ENCODE measurements at regions not wholly inside any gene's neighbourhood (a gene's known extent, or its start where the extent isn't known, plus 50 kb on each side); places are given as distances from the start of the nearest gene placed in this dataset.

DNA sequence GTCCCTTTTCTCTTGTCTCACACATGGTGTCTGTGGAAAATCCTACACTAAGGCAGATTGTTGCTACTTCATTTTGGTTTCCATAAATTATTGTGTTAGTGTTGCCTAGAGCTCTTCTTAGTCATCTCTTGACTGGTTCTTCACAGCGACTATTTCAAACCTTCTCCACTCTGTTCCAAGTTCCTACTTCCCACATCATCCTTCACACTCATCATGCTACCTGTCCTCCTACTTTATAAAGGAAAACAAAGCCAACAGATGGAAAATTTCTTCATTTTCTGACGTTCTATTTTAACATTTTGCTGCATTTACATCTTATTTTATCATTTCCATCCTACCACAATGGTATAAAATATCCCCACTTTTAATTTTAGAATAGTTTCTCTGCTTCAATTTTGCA, 614.1 kb downstream of the LMO7 start:
- Histone ChIP-seq H3K18ac (ENCODE audit: insufficient read length, low read depth, low read length) (no peak overlapping the region), H3K9ac (ENCODE audit: extremely low read depth, insufficient read length, low read length) (no peak overlapping the region), H3K79me2 (ENCODE audit: insufficient read depth, low read length) (no peaks in the 10 kb centered on the region), H2BK120ac (ENCODE audit: low read depth, low read length, poor library complexity, severe bottlenecking) (no peak overlapping the region), H4K5ac (ENCODE audit: insufficient read length, low read depth, low read length) (no peak overlapping the region), H2BK12ac (ENCODE audit: insufficient read length, low read depth, low read length) (no peak overlapping the region), H2AFZ (ENCODE audit: low read length) (no peak overlapping the region), H2BK15ac (ENCODE audit: low read depth, low read length) (no peak overlapping the region), H3T11ph (ENCODE audit: low read length) (no peak overlapping the region), H2AK5ac (ENCODE audit: insufficient read length, low read length) (no peak overlapping the region), H3K27me3 (ENCODE audit: insufficient read depth, low read length) (no peaks in the 10 kb centered on the region), H3K14ac (ENCODE audit: insufficient read depth, low read length) (no peak overlapping the region), H3K4ac (ENCODE audit: low read depth, low read length) (no peak overlapping the region), H2BK20ac (ENCODE audit: low read depth, low read length, poor library complexity, severe bottlenecking) (no peak overlapping the region), H3K4me1 (ENCODE audit: insufficient read depth, low read length) (no peaks in the 10 kb centered on the region), H3K23me2 (ENCODE audit: insufficient read length, low read depth, low read length, poor library complexity, severe bottlenecking) (no peaks in the 10 kb centered on the region), H4K20me1 (ENCODE audit: control insufficient read depth, insufficient read depth, insufficient read length) (no peaks in the 10 kb centered on the region), H4K91ac (ENCODE audit: insufficient read length, low read depth, low read length) (no peak overlapping the region), H3K9me3 (ENCODE audit: control insufficient read depth, low read depth, low read length) (no peaks in the 10 kb centered on the region), H3K27ac (ENCODE audit: insufficient read length, low read depth, low read length) (no peak overlapping the region), H3K23ac (ENCODE audit: insufficient read length, low read depth, low read length) (no peak overlapping the region), H2BK5ac (ENCODE audit: insufficient read length, low read length) (no peak overlapping the region), H3K56ac (ENCODE audit: insufficient read length, low read depth, low read length) (no peak overlapping the region), H3K79me1 (ENCODE audit: insufficient read depth, low read depth, low read length, poor library complexity, severe bottlenecking) (no peaks in the 10 kb centered on the region), H3K4me2 (ENCODE audit: insufficient read depth, insufficient read length, low read length) (no peak overlapping the region), H4K8ac (replicated peaks; ENCODE audit: insufficient read length, low read depth, low read length) (no peak overlapping the region)
- WGBS (ENCODE audit: extremely low coverage, insufficient read length, low lambda C conversion rate) = no CpG with 5 or more reads among the region's 2 CpGs
- H3K36me3 Mint-ChIP-seq (ENCODE audit: insufficient read depth in 1 of 3, low read depth in 3 of 3) = no peaks in the 10 kb centered on the region
- peaks cover 3% of the 10 kb centered on the region for H3K27me3 Mint-ChIP-seq (ENCODE audit: low read depth)
- H3K27ac Mint-ChIP-seq = no peak overlapping the region
- TF ChIP-seq, protein P1, sequence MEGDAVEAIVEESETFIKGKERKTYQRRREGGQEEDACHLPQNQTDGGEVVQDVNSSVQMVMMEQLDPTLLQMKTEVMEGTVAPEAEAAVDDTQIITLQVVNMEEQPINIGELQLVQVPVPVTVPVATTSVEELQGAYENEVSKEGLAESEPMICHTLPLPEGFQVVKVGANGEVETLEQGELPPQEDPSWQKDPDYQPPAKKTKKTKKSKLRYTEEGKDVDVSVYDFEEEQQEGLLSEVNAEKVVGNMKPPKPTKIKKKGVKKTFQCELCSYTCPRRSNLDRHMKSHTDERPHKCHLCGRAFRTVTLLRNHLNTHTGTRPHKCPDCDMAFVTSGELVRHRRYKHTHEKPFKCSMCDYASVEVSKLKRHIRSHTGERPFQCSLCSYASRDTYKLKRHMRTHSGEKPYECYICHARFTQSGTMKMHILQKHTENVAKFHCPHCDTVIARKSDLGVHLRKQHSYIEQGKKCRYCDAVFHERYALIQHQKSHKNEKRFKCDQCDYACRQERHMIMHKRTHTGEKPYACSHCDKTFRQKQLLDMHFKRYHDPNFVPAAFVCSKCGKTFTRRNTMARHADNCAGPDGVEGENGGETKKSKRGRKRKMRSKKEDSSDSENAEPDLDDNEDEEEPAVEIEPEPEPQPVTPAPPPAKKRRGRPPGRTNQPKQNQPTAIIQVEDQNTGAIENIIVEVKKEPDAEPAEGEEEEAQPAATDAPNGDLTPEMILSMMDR (conservative IDR thresholded peaks at IDR 0.05) = no peak
- no peaks in the 10 kb centered on the region for H3K9me3 Mint-ChIP-seq
- H3K4me3 Mint-ChIP-seq = no peak overlapping the region
- no peak for DNase-seq
- H3K4me1 Mint-ChIP-seq = no peaks in the 10 kb centered on the region
